HepG2 (cell line): ENCODE measurements at regions not wholly inside any gene's neighbourhood (a gene's known extent, or its start where the extent isn't known, plus 50 kb on each side); places are given as distances from the start of the nearest gene placed in this dataset.

Source experiments
- DNMT1 ChIP-seq: sonication (generic); formaldehyde crosslinking; IDR thresholded peaks from 2 replicates; pipeline ENCODE4 v1.5.1; 2020; ENCODE audit warnings: mild to moderate bottlenecking, missing genetic modification reagents
- KDM5A ChIP-seq: fragments of 200-600 bp; sonication (generic); IDR thresholded peaks from 2 replicates; pipeline ENCODE4 v1.7.0; 2018; ENCODE audit warnings: antibody characterized with exemption, mild to moderate bottlenecking, low read length, borderline replicate concordance
- MBD4 ChIP-seq: IDR thresholded peaks from 2 replicates; pipeline ENCODE4 v1.6.1; 2012; ENCODE audit warnings: low read length, inconsistent platforms, borderline replicate concordance
- TRIM24 ChIP-seq: sonication (generic); formaldehyde crosslinking; IDR thresholded peaks from 2 replicates; pipeline ENCODE4 v1.8.0; 2022; ENCODE audit warnings: mild to moderate bottlenecking, missing genetic modification reagents
- ZNF274 ChIP-seq: sonication (generic); formaldehyde crosslinking; IDR thresholded peaks from 2 replicates; pipeline ENCODE4 v1.5.1; 2020; ENCODE audit warnings: mild to moderate bottlenecking, missing genetic modification reagents

- TF ChIP-seq MBD4 (no peak), ZNF274 (no peak), DNMT1 (CRISPR knock-in tag) (no peak), KDM5A (no peak), TRIM24 (CRISPR knock-in tag) (no peak)
Measured at GRCh38 chr10:121157998-121158397, 306.8 kb downstream of the WDR11 start.
